H1 (cell line): ENCODE measurements at regions not wholly inside any gene's neighbourhood (a gene's known extent, or its start where the extent isn't known, plus 50 kb on each side); places are given as distances from the start of the nearest gene placed in this dataset.

Source experiments
- CTCF ChIA-PET: fragments of 300-600 bp; sonication (Branson Sonifier 250); formaldehyde crosslinking; loops from one replicate; lab custom pipeline; 2021; ENCODE audit not compliant: partially characterized antibody; lab: Charles Lee
- POLR2A ChIA-PET: fragments of 300-600 bp; sonication (Branson Sonifier 250); formaldehyde crosslinking; loops from one replicate; lab custom pipeline; 2021; ENCODE audit warnings: inconsistent platforms; ENCODE audit not compliant: partially characterized antibody; lab: Charles Lee
- DNase-seq, 2 experiments: peaks; one replicate each; pipeline versions ENCODE4 v3.0.0 to v3.0.0-alpha.2; 2010 to 2022; ENCODE audit warnings: low spot score in 2 of 2, low read depth in 1 of 2, mixed read lengths in 1 of 2
- FAIRE-seq: peaks from 2 replicates; lab custom pipeline; 2011; peaks lifted over from hg19 to GRCh38; lab: Jason Lieb, UNC
- H2AFZ ChIP-seq: 2 replicates; pipeline ENCODE4 v1.8.1; 2012; ENCODE audit warnings: low read length, inconsistent platforms
- H2AK5ac ChIP-seq: 2 replicates; pipeline ENCODE4 v1.6.1; 2013; ENCODE audit warnings: low read depth, low read length
- H2BK120ac ChIP-seq: replicated peaks from 2 replicates; pipeline ENCODE3; 2013; ENCODE audit warnings: low read depth, low read length, inconsistent platforms
- H2BK12ac ChIP-seq: 2 replicates; pipeline ENCODE4 v1.6.1; 2013; ENCODE audit warnings: low read depth, low read length
- H2BK15ac ChIP-seq: 2 replicates; pipeline ENCODE4 v1.6.1; 2013; ENCODE audit warnings: low read length
- H2BK20ac ChIP-seq: 2 replicates; pipeline ENCODE4 v1.6.1; 2013; ENCODE audit warnings: low read length
- H2BK5ac ChIP-seq: 2 replicates; pipeline ENCODE4 v1.6.1; 2013; ENCODE audit warnings: low read depth, low read length
- H3K14ac ChIP-seq: 2 replicates; pipeline ENCODE4 v1.6.1; 2013; ENCODE audit warnings: inconsistent platforms; ENCODE audit not compliant: insufficient read length
- H3K18ac ChIP-seq: 2 replicates; pipeline ENCODE4 v1.6.1; 2013; ENCODE audit warnings: low read length; ENCODE audit errors: extremely low read depth
- H3K23ac ChIP-seq: 2 replicates; pipeline ENCODE4 v1.6.1; 2013; ENCODE audit warnings: inconsistent platforms; ENCODE audit not compliant: insufficient read length
- H3K23me2 ChIP-seq: 2 replicates; pipeline ENCODE4 v1.6.1; 2013; ENCODE audit warnings: low read depth, low read length
- H3K27ac ChIP-seq: 2 replicates; pipeline ENCODE4 v1.6.1; 2011; ENCODE audit warnings: low read depth, low read length, inconsistent platforms
- H3K27me3 ChIP-seq, 4 experiments: replicated peaks in 1 of 4; 1 replicate in 1 of 4; 2 replicates in 3 of 4; pipeline versions ENCODE4 v1.6.1 to v1.8.1; 2011 to 2013; ENCODE audit warnings: low read length in 3 of 4, mild to moderate bottlenecking in 3 of 4, inconsistent platforms in 2 of 4, mixed read lengths in 2 of 4, moderate library complexity in 1 of 4; ENCODE audit not compliant: control insufficient read depth in 3 of 4, insufficient read depth in 3 of 4; ENCODE audit errors: extremely low read depth in 1 of 4
- H3K36me3 ChIP-seq, 4 experiments: 2 replicates each; pipeline versions ENCODE4 v1.6.1 to v1.8.1; 2011 to 2013; ENCODE audit warnings: mild to moderate bottlenecking in 4 of 4, low read length in 3 of 4, moderate library complexity in 2 of 4, control low read depth in 1 of 4, inconsistent platforms in 1 of 4; ENCODE audit not compliant: insufficient read depth in 4 of 4, control insufficient read depth in 2 of 4
- H3K4ac ChIP-seq: replicated peaks from 2 replicates; pipeline ENCODE3; 2013; ENCODE audit warnings: low read length, low read depth, mixed read lengths, inconsistent platforms; ENCODE audit not compliant: insufficient read length
- H3K4me1 ChIP-seq, 4 experiments: replicated peaks in 1 of 4; 1 replicate in 1 of 4; 2 replicates in 3 of 4; pipeline versions ENCODE4 v1.6.1 to v1.8.1; 2011 to 2013; ENCODE audit warnings: low read length in 3 of 4, inconsistent platforms in 2 of 4, mixed read lengths in 1 of 4; ENCODE audit not compliant: insufficient read depth in 4 of 4, control insufficient read depth in 3 of 4
- H3K4me2 ChIP-seq, 2 experiments: 2 replicates each; pipeline versions ENCODE4 v1.6.1 to v1.8.1; 2011 to 2013; ENCODE audit warnings: low read depth in 2 of 2, low read length in 2 of 2, control low read depth in 1 of 2, inconsistent platforms in 1 of 2, mild to moderate bottlenecking in 1 of 2; ENCODE audit not compliant: insufficient read depth in 1 of 2
- H3K4me3 ChIP-seq, 4 experiments: fragments of 200-600, 300-600 bp in 1 of 4; sonication (generic), shearing (Covaris generic), sonication (Bioruptor Twin) in 1 of 4; 2 replicates each; pipeline versions ENCODE4 v1.5.1 to v1.8.1; 2011 to 2016; ENCODE audit warnings: low read length in 4 of 4, low read depth in 3 of 4, control low read depth in 2 of 4, inconsistent platforms in 2 of 4, mild to moderate bottlenecking in 2 of 4, mixed read lengths in 1 of 4, moderate library complexity in 1 of 4; ENCODE audit not compliant: insufficient read depth in 2 of 4; ENCODE audit errors: extremely low read depth in 1 of 4
- H3K56ac ChIP-seq: replicated peaks from 2 replicates; pipeline ENCODE3; 2013; ENCODE audit warnings: low read depth, mild to moderate bottlenecking, mixed read lengths, low read length, inconsistent platforms; ENCODE audit not compliant: insufficient read length
- H3K79me1 ChIP-seq: 2 replicates; pipeline ENCODE4 v1.6.1; 2013; ENCODE audit warnings: low read depth, low read length, control low read depth
- H3K79me2 ChIP-seq, 2 experiments: 2 replicates each; pipeline versions ENCODE4 v1.6.1 to v1.8.1; 2012 to 2013; ENCODE audit warnings: low read length in 2 of 2, mild to moderate bottlenecking in 2 of 2, inconsistent platforms in 1 of 2; ENCODE audit not compliant: insufficient read depth in 2 of 2, control insufficient read depth in 1 of 2
- H3K9ac ChIP-seq, 4 experiments: replicated peaks in 1 of 4; 1 replicate in 1 of 4; 2 replicates in 3 of 4; pipeline versions ENCODE4 v1.6.1 to v1.8.1; 2011 to 2013; ENCODE audit warnings: low read depth in 3 of 4, low read length in 3 of 4, control low read depth in 2 of 4, mild to moderate bottlenecking in 2 of 4, moderate library complexity in 2 of 4, inconsistent platforms in 1 of 4; ENCODE audit errors: extremely low read depth in 1 of 4
- H3K9me3 ChIP-seq, 2 experiments: 2 replicates each; pipeline versions ENCODE4 v1.6.1 to v1.8.1; 2012 to 2013; ENCODE audit warnings: mild to moderate bottlenecking in 2 of 2, moderate library complexity in 2 of 2, control low read depth in 1 of 2, inconsistent platforms in 1 of 2, low read depth in 1 of 2, low read length in 1 of 2, mixed read lengths in 1 of 2; ENCODE audit not compliant: insufficient read depth in 2 of 2
- H4K20me1 ChIP-seq, 2 experiments: replicated peaks in 1 of 2; 2 replicates each; pipeline versions ENCODE3 to v1.8.1; 2011 to 2013; ENCODE audit warnings: inconsistent platforms in 2 of 2, low read length in 2 of 2, mild to moderate bottlenecking in 1 of 2; ENCODE audit not compliant: insufficient read depth in 2 of 2, control insufficient read depth in 1 of 2
- H4K5ac ChIP-seq: 2 replicates; pipeline ENCODE4 v1.6.1; 2013; ENCODE audit warnings: low read length, low read depth, mixed read lengths, inconsistent platforms; ENCODE audit not compliant: insufficient read length
- H4K8ac ChIP-seq: 2 replicates; pipeline ENCODE4 v1.8.0; 2013; ENCODE audit warnings: mild to moderate bottlenecking, moderate library complexity, low read length, inconsistent platforms; ENCODE audit not compliant: insufficient read depth; ENCODE audit errors: extremely low read depth
- H4K91ac ChIP-seq: replicated peaks from 2 replicates; pipeline ENCODE3; 2013; ENCODE audit warnings: low read length, mixed read lengths, inconsistent platforms; ENCODE audit not compliant: insufficient read length
- BACH1 ChIP-seq: IDR thresholded peaks from 2 replicates; pipeline ENCODE4 v1.6.1; 2012; ENCODE audit warnings: low read length, improper control_type of control experiment
- CHD2 ChIP-seq: IDR thresholded peaks from 2 replicates; pipeline ENCODE4 v1.6.1; 2012; ENCODE audit warnings: low read length, improper control_type of control experiment
- EGR1 ChIP-seq: IDR thresholded peaks from 2 replicates; pipeline ENCODE4 v1.6.1; 2011; ENCODE audit warnings: low read depth, low read length, borderline replicate concordance
- EP300 ChIP-seq, 2 experiments: IDR thresholded peaks; 1 replicate in 1 of 2; 2 replicates in 1 of 2; pipeline ENCODE4 v1.6.1; 2011 to 2012; ENCODE audit warnings: low read depth in 2 of 2, low read length in 2 of 2, mild to moderate bottlenecking in 2 of 2, borderline replicate concordance in 1 of 2, inconsistent platforms in 1 of 2, moderate library complexity in 1 of 2
- HDAC6 ChIP-seq: IDR thresholded peaks from one replicate; pipeline ENCODE4 v1.7.1; 2012; ENCODE audit warnings: low read depth, mild to moderate bottlenecking, inconsistent platforms, low read length, moderate library complexity
- NANOG ChIP-seq: IDR thresholded peaks from 2 replicates; pipeline ENCODE4 v1.6.1; 2011; ENCODE audit warnings: low read length, low read depth, mild to moderate bottlenecking, inconsistent platforms; ENCODE audit not compliant: insufficient read depth, poor library complexity, severe bottlenecking
- NRF1 ChIP-seq: IDR thresholded peaks from 2 replicates; pipeline ENCODE4 v1.6.1; 2011; ENCODE audit warnings: mild to moderate bottlenecking, low read depth, low read length, improper control_type of control experiment
- POLR2A ChIP-seq, 2 experiments: IDR thresholded peaks; 1 replicate in 1 of 2; 2 replicates in 1 of 2; pipeline ENCODE4 v1.6.1; 2011; ENCODE audit warnings: low read depth in 2 of 2, low read length in 2 of 2, mild to moderate bottlenecking in 2 of 2; ENCODE audit errors: control extremely low read depth in 1 of 2
- SAP30 ChIP-seq: fragments of 300-600 bp; sonication (generic); IDR thresholded peaks from 2 replicates; pipeline ENCODE4 v1.7.1; 2012; ENCODE audit warnings: low read length, moderate library complexity, mild to moderate bottlenecking, inconsistent platforms; ENCODE audit not compliant: insufficient read depth, insufficient replicate concordance
- WGBS, 2 experiments: shearing (Covaris generic) in 1 of 2; methylation state at CpG; one replicate each; pipeline versions ENCODE4 v1.1.6 to v1.1.7; 2013 to 2015; ENCODE audit warnings: low lambda C conversion rate in 2 of 2, mixed read lengths in 2 of 2, inconsistent platforms in 1 of 2, low coverage in 1 of 2, missing lambda C conversion rate in 1 of 2; ENCODE audit not compliant: insufficient replicate concordance in 2 of 2, insufficient coverage in 1 of 2, insufficient read length in 1 of 2; ENCODE audit errors: extremely low coverage in 1 of 2, missing lambda C conversion rate in 1 of 2; 5-methylcytosine and 5-hydroxymethylcytosine counted together

DNA sequence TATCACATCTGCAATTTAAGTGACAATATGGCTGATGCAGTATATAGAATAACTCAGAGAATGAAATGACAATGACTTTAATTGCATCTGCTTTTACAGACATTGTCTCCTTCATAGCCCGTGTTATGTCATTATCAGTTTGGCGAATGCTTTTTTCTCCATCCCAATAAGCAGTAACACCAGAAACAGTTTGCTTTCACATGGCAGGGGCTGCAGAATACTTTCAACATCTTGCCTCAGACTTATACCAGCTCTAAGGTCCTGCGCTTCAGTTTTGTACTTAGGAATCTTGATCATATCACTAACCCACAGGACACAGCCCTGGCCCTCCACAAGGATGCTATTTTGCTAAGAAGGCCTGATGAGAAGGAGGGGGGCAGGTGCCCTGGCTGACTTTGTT is 49.9 kb upstream of the SPESP1 start:
- no peak for FAIRE-seq
- no peak overlapping the region for H3K4me2 ChIP-seq
- no peak overlapping the region for H3K4ac ChIP-seq
- POLR2A ChIA-PET: no interaction called here
- H3K9ac ChIP-seq: no peak overlapping the region
- no peak overlapping the region for H3K27ac ChIP-seq
- H2BK12ac ChIP-seq: no peak overlapping the region
- H4K8ac ChIP-seq: no peak overlapping the region
- no peak overlapping the region for H3K56ac ChIP-seq
- no peak overlapping the region for H3K14ac ChIP-seq
- WGBS, 2 experiments: 96% methylated on average over 3 of the region's 3 CpGs; no CpG with 5 or more reads in 1 of the 2 experiments
- H3K18ac ChIP-seq: no peak overlapping the region
- no peak overlapping the region for H2AFZ ChIP-seq
- H2BK5ac ChIP-seq: no peak overlapping the region
- no peaks in the 10 kb centered on the region for H3K4me1 ChIP-seq
- no peak overlapping the region for H2BK120ac ChIP-seq
- no peak overlapping the region for H4K5ac ChIP-seq
- TF ChIP-seq NRF1 (no peak), BACH1 (no peak), HDAC6 (no peak), POLR2A (IDR thresholded peaks at IDR 0.05; ENCODE audit: control extremely low read depth in 1 of 2, low read depth in 2 of 2, low read length in 2 of 2) (no peak), EP300 (IDR thresholded peaks at IDR 0.05; ENCODE audit: borderline replicate concordance in 1 of 2, low read depth in 2 of 2, low read length in 2 of 2) (no peak), CHD2 (no peak), NANOG (no peak), EGR1 (no peak), SAP30 (no peak)
- H3K23me2 ChIP-seq: peaks cover 2% of the 10 kb centered on the region; the same call in 1 of the 2 replicates
- no peak for DNase-seq
- no peaks in the 10 kb centered on the region for H3K79me1 ChIP-seq
- no peaks in the 10 kb centered on the region for H4K20me1 ChIP-seq
- no peak overlapping the region for H3K4me3 ChIP-seq
- no peaks in the 10 kb centered on the region for H3K36me3 ChIP-seq
- no peak overlapping the region for H3K23ac ChIP-seq
- H4K91ac ChIP-seq: no peak overlapping the region
- CTCF ChIA-PET: interaction anchor here (1.4 to 1.9 kb wide), 3 partner anchors 44 to 229 kb away, joined by 3 to 6 read pairs (median 5); no protein-coding TSS in a partner anchor
- H3K27me3 ChIP-seq: no peaks in the 10 kb centered on the region
- H2AK5ac ChIP-seq: no peak overlapping the region
- no peak overlapping the region for H2BK15ac ChIP-seq
- H2BK20ac ChIP-seq: no peak overlapping the region
- H3K79me2 ChIP-seq: no peaks in the 10 kb centered on the region
- H3K9me3 ChIP-seq: no peaks in the 10 kb centered on the region
